Erythroblast (primary cell): ENCODE measurements at regions not wholly inside any gene's neighbourhood (a gene's known extent, or its start where the extent isn't known, plus 50 kb on each side); places are given as distances from the start of the nearest gene placed in this dataset.

ENCODE experiments used
- GATA1 ChIP-seq: IDR thresholded peaks from 2 replicates; pipeline ENCODE4 v1.6.1; 2011; ENCODE audit warnings: low read depth, mild to moderate bottlenecking, control low read depth, low read length, moderate library complexity
- POLR2A ChIP-seq: IDR thresholded peaks from 2 replicates; pipeline ENCODE4 v1.6.1; 2011; ENCODE audit warnings: mild to moderate bottlenecking, low read length

GRCh38 chrX:109299091-109299490 lies 182.8 kb downstream of the GUCY2F start:
- TF ChIP-seq POLR2A = no peak
- no peak for TF ChIP-seq GATA1
